Neural progenitor cell (in vitro differentiated cells): ENCODE measurements at regions not wholly inside any gene's neighbourhood (a gene's known extent, or its start where the extent isn't known, plus 50 kb on each side); places are given as distances from the start of the nearest gene placed in this dataset.

Experiments
- EZH2 ChIP-seq: fragments of 200-600 bp; sonication (generic); IDR thresholded peaks from 2 replicates; pipeline ENCODE4 v1.6.1; 2017; ENCODE audit warnings: antibody characterized with exemption, mild to moderate bottlenecking, moderate library complexity
- EZH2phosphoT487 ChIP-seq: fragments of 200-600 bp; sonication (generic); IDR thresholded peaks from 2 replicates; pipeline ENCODE4 v1.6.1; 2017; ENCODE audit warnings: antibody characterized with exemption
- TF ChIP-seq, protein P1 (sequence below): fragments of 200-600 bp; sonication (generic); IDR thresholded peaks from 2 replicates; pipeline ENCODE4 v1.5.1; 2017; ENCODE audit warnings: antibody characterized with exemption, mild to moderate bottlenecking

DNA sequence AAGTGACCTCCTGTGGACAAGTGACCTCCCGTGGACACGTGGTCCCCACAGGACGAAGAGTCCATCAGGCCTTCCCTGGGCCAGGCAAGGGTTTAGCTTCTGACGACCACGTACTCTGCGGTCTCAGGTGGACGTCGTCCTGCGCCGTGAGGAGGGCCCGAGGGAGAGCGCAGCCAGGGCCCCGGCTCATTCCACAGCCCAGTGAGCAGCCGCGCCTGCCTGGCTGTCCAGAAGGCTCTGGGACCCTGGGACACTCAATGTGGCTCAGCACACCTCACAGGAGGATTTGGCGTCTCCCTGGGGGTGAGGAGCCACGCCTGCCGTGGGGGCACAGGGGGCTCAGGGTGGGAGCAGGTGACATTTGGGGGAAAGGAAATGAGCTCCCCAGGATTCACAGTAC lies 64.4 kb upstream of the CFAP46 start:
- TF ChIP-seq, protein P1, sequence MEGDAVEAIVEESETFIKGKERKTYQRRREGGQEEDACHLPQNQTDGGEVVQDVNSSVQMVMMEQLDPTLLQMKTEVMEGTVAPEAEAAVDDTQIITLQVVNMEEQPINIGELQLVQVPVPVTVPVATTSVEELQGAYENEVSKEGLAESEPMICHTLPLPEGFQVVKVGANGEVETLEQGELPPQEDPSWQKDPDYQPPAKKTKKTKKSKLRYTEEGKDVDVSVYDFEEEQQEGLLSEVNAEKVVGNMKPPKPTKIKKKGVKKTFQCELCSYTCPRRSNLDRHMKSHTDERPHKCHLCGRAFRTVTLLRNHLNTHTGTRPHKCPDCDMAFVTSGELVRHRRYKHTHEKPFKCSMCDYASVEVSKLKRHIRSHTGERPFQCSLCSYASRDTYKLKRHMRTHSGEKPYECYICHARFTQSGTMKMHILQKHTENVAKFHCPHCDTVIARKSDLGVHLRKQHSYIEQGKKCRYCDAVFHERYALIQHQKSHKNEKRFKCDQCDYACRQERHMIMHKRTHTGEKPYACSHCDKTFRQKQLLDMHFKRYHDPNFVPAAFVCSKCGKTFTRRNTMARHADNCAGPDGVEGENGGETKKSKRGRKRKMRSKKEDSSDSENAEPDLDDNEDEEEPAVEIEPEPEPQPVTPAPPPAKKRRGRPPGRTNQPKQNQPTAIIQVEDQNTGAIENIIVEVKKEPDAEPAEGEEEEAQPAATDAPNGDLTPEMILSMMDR = no peak
- no peak for TF ChIP-seq EZH2phosphoT487
- no peak for TF ChIP-seq EZH2
